Spleen (tissue), 11 donors: ENCODE measurements at regions not wholly inside any gene's neighbourhood (a gene's known extent, or its start where the extent isn't known, plus 50 kb on each side); places are given as distances from the start of the nearest gene placed in this dataset.

Source experiments
- DNase-seq: peaks from one replicate; pipeline ENCODE4 v3.0.0-alpha.2; 2020
- H3K27ac ChIP-seq, 8 donors: fragments of 200-600 bp; sonication (generic) in 7 of 8; 1 replicate in 4 of 8; 2 replicates in 4 of 8; pipeline versions ENCODE4 v1.5.0 to v1.8.0; 2016 to 2021; ENCODE audit warnings: inconsistent platforms in 4 of 8, mild to moderate bottlenecking in 4 of 8, moderate library complexity in 1 of 8
- H3K27me3 ChIP-seq, 7 donors: fragments of 200-600 bp; sonication (generic) in 6 of 7; replicated peaks in 1 of 7; 1 replicate in 4 of 7; 2 replicates in 3 of 7; pipeline versions ENCODE4 v1.5.0 to v1.8.0; 2016 to 2021; ENCODE audit warnings: inconsistent platforms in 3 of 7, mild to moderate bottlenecking in 1 of 7
- H3K36me3 ChIP-seq, 6 donors: fragments of 200-600 bp; sonication (generic) in 5 of 6; 1 replicate in 4 of 6; 2 replicates in 2 of 6; pipeline versions ENCODE4 v1.5.0 to v1.8.0; 2016 to 2021; ENCODE audit warnings: inconsistent platforms in 2 of 6
- H3K4me1 ChIP-seq, 6 donors: fragments of 200-600 bp; sonication (generic) in 5 of 6; 1 replicate in 3 of 6; 2 replicates in 3 of 6; pipeline versions ENCODE4 v1.5.0 to v1.8.0; 2016 to 2021; ENCODE audit warnings: inconsistent platforms in 3 of 6
- H3K4me3 ChIP-seq, 8 donors: fragments of 200-600 bp; sonication (generic) in 7 of 8; 1 replicate in 4 of 8; 2 replicates in 4 of 8; pipeline versions ENCODE4 v1.5.0 to v1.8.0; 2016 to 2021; ENCODE audit warnings: inconsistent platforms in 4 of 8, mild to moderate bottlenecking in 4 of 8, moderate library complexity in 2 of 8
- H3K9me3 ChIP-seq, 8 donors: fragments of 200-600 bp; sonication (generic) in 7 of 8; 1 replicate in 4 of 8; 2 replicates in 4 of 8; pipeline versions ENCODE4 v1.5.0 to v1.8.0; 2016 to 2021; ENCODE audit warnings: inconsistent platforms in 4 of 8
- CTCF ChIP-seq, 11 experiments: fragments of 200-600 bp in 7 of 11; fragments of 450-650 bp in 4 of 11; sonication (generic) in 4 of 11; IDR thresholded peaks in 8 of 11; conservative IDR thresholded peaks in 3 of 11; 1 replicate in 7 of 11; 2 replicates in 4 of 11; pipeline versions ENCODE4 v1.4.0 to v1.8.0; 2016 to 2021; ENCODE audit warnings: antibody characterized with exemption in 11 of 11, inconsistent platforms in 4 of 11, mild to moderate bottlenecking in 1 of 11
- POLR2A ChIP-seq, 3 donors: fragments of 450-650 bp; IDR thresholded peaks; one replicate each; pipeline ENCODE4 v1.5.1; 2017; ENCODE audit warnings: antibody characterized with exemption in 3 of 3, mild to moderate bottlenecking in 1 of 3
- POLR2AphosphoS5 ChIP-seq, 3 donors: sonication (generic); formaldehyde crosslinking; IDR thresholded peaks; one replicate each; pipeline ENCODE4 v1.5.1; 2017; ENCODE audit warnings: antibody characterized with exemption in 3 of 3
- WGBS, 5 donors: extraction: QIAGEN DNeasy Blood & Tissue Kit in 3 of 5; methylation state at CpG; one replicate each; pipeline versions ENCODE4 v1.1.5 to v1.1.7; 2013 to 2018; 5-methylcytosine and 5-hydroxymethylcytosine counted together
- intact Hi-C: fragments of 100-400 bp; cut with DNase I; formaldehyde crosslinking; loops from one replicate; pipeline ENCODE4 v1.15.0; 2023; ENCODE audit warnings: low total_unique reads
- donor health status: healthy with polysubstance abuse.
- donor health status: DM: no; HTN: no; CAD: no; lungs with moderate emphysema.
- donor health status: DM: no; HTN: no; CAD: no.
- donor health status: Bipolar disorder and iron deficiency.
- donor health status: healthy.
- donor health status: DM: no; HTN: no; CAD: no.
- donor health status: DM: yes; HTN: yes; CAD: no.

- no peaks in the 10 kb centered on the region for H3K27me3 ChIP-seq
- 38 to 80% (median 46%) methylated on average over 1 of the region's 1 CpG for WGBS, 5 donors
- peaks cover 0 to 17% (median 13%) of the 10 kb centered on the region in 8 donors for H3K9me3 ChIP-seq
- H3K27ac ChIP-seq = no peak overlapping the region
- no peak for DNase-seq
- H3K4me1 ChIP-seq = peaks cover 7 to 50% (median 26%) of the 10 kb centered on the region in 6 donors
- no peaks in the 10 kb centered on the region for H3K36me3 ChIP-seq
- TF ChIP-seq CTCF (IDR thresholded peaks at IDR 0.05 in 8 of 11, conservative IDR thresholded peaks at IDR 0.05 in 3 of 11) (no peak), POLR2A (IDR thresholded peaks at IDR 0.05) (no peak), POLR2AphosphoS5 (IDR thresholded peaks at IDR 0.05) (no peak)
- intact Hi-C loops = no loop called here
- H3K4me3 ChIP-seq = no peak overlapping the region
These were observed 97.7 kb upstream of the ANKRD55 start for GRCh38 chr5:56330806-56331205.

- peaks cover 7 to 50% (median 26%) of the 10 kb centered on the region in 6 donors for H3K4me1 ChIP-seq
- H3K27ac ChIP-seq = peak overlapping the region in 3 of 8 donors; percentile 8 to 51 (median 49)
- no peaks in the 10 kb centered on the region for H3K27me3 ChIP-seq
- WGBS, 5 donors = 51 to 79% (median 66%) methylated on average over 2 of the region's 2 CpGs
- no peak overlapping the region for H3K4me3 ChIP-seq
- H3K9me3 ChIP-seq = peaks cover 0 to 11% (median 7%) of the 10 kb centered on the region in 8 donors
- intact Hi-C loops = no loop called here
- TF ChIP-seq POLR2AphosphoS5 (IDR thresholded peaks at IDR 0.05) = no peak
- no peak for TF ChIP-seq CTCF (IDR thresholded peaks at IDR 0.05 in 8 of 11, conservative IDR thresholded peaks at IDR 0.05 in 3 of 11)
- no peak for TF ChIP-seq POLR2A (IDR thresholded peaks at IDR 0.05)
- DNase-seq = no peak
- no peaks in the 10 kb centered on the region for H3K36me3 ChIP-seq
These were observed 97.0 kb upstream of the ANKRD55 start for GRCh38 chr5:56330167-56330566.

DNA sequence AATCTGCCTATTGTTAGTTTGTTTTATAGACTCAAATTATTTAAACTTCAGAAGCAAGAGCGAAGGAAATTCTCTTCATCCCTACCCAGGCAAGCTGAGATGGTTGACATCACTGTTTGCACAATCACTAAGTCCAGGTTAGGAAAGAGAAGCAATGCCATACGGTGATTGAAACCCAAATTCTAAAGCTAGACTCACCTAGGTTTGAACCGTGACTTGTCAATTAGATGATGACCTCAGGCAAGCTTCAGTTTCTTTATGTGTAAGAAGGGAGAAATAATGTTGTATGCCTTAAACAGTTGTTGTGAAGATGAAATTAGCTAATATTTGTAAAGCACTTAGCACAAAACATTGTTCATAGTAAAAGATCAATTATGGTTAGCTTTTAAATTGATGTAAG lies 96.5 kb upstream of the ANKRD55 start:
- Histone ChIP-seq H3K27ac (peak overlapping the region in 6 of 8 donors; percentile 7 to 72 (median 50)), H3K4me1 (peaks cover 7 to 50% (median 26%) of the 10 kb centered on the region in 6 donors), H3K27me3 (no peaks in the 10 kb centered on the region), H3K36me3 (no peaks in the 10 kb centered on the region), H3K4me3 (no peak overlapping the region), H3K9me3 (peaks cover 0 to 6% (median 2%) of the 10 kb centered on the region in 8 donors)
- WGBS, 5 donors = 62 to 78% (median 66%) methylated on average over 3 of the region's 3 CpGs
- no peak for DNase-seq
- intact Hi-C loops = no loop called here
- TF ChIP-seq POLR2AphosphoS5 (IDR thresholded peaks at IDR 0.05) (no peak), POLR2A (IDR thresholded peaks at IDR 0.05) (no peak), CTCF (IDR thresholded peaks at IDR 0.05 in 8 of 11, conservative IDR thresholded peaks at IDR 0.05 in 3 of 11) (no peak)

DNA sequence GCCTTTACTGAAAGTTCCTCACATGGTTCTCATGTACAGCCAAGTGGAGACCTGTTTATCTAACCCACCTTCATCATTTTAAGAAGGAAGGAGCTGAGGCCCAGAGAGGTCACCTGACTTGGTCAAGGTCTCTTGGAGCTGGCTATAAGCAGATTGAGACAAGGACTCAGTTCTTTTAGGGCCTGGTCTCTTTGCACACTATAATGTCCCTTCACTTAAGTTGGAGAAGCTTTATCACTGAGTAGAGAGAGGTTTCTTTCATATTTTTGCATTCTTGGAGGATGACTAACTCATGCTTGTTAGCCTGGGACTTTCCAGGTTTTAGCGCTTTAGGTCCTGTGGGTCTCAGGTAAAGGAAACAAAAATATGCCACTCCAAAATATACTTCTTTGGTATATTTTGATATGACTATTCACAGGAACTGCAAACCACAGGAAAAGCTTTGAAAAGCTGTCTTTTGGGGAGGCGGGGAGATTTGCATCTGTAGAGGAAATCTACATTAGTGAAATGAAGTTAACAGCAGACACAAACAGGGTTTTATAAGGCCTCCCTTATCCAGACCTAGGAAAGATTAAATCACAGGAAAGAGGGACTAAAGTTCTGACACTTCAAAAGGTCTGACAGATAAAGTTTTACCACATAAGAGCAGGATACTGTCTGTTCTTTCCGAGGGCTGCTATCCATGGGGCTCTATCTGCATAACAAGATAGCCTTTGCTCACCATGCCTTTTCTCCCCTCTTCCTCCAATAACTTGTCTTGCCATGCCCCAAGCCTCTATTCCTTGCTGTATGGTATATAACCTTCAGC lies 95.8 kb upstream of the ANKRD55 start:
- WGBS, 5 donors = 16 to 29% (median 18%) methylated on average over 3 of the region's 3 CpGs
- Histone ChIP-seq H3K36me3 (no peaks in the 10 kb centered on the region), H3K27ac (peak overlapping the region in 7 of 8 donors; percentile 15 to 72 (median 49)), H3K4me1 (peaks cover 7 to 50% (median 26%) of the 10 kb centered on the region in 6 donors), H3K9me3 (no peaks in the 10 kb centered on the region), H3K27me3 (no peaks in the 10 kb centered on the region), H3K4me3 (no peak overlapping the region)
- intact Hi-C loops = no loop called here
- TF ChIP-seq POLR2A (IDR thresholded peaks at IDR 0.05) = no peak
- TF ChIP-seq CTCF (IDR thresholded peaks at IDR 0.05 in 8 of 11, conservative IDR thresholded peaks at IDR 0.05 in 3 of 11) = no peak
- no peak for TF ChIP-seq POLR2AphosphoS5 (IDR thresholded peaks at IDR 0.05)
- no peak for DNase-seq
